Breast epithelium (tissue), 4 donors: ENCODE measurements at regions not wholly inside any gene's neighbourhood (a gene's known extent, or its start where the extent isn't known, plus 50 kb on each side); places are given as distances from the start of the nearest gene placed in this dataset.

ENCODE experiments used
- DNase-seq, 2 donors: peaks; one replicate each; pipeline ENCODE4 v3.0.0-alpha.2; 2019; ENCODE audit warnings: low spot score in 2 of 2
- H3K27ac ChIP-seq, 2 donors: fragments of 200-600 bp; sonication (generic) in 1 of 2; one replicate each; pipeline ENCODE4 v1.5.1; 2016 to 2019; ENCODE audit warnings: mild to moderate bottlenecking in 1 of 2
- H3K27me3 ChIP-seq, 2 donors: fragments of 200-600 bp; sonication (generic) in 1 of 2; one replicate each; pipeline versions ENCODE4 v1.5.1 to v1.6.0; 2017 to 2019; ENCODE audit warnings: control low read depth in 1 of 2, mild to moderate bottlenecking in 1 of 2
- H3K36me3 ChIP-seq: fragments of 200-600 bp; one replicate; pipeline ENCODE4 v1.5.1; 2019
- H3K4me1 ChIP-seq, 2 donors: fragments of 200-600 bp; sonication (generic); one replicate each; pipeline ENCODE4 v1.5.1; 2016 to 2019; ENCODE audit warnings: control low read depth in 1 of 2
- H3K4me3 ChIP-seq, 3 donors: fragments of 200-600 bp; sonication (generic); 1 replicate in 2 of 3; 2 replicates in 1 of 3; pipeline ENCODE4 v1.5.1; 2016 to 2019; ENCODE audit warnings: mild to moderate bottlenecking in 3 of 3, moderate library complexity in 2 of 3
- H3K9me3 ChIP-seq, 2 donors: fragments of 200-600 bp; sonication (generic) in 1 of 2; one replicate each; pipeline ENCODE4 v1.5.1; 2016 to 2019; ENCODE audit warnings: control low read depth in 1 of 2
- POLR2A ChIP-seq: fragments of 450-650 bp; IDR thresholded peaks from one replicate; pipeline ENCODE4 v1.6.1; 2016; ENCODE audit warnings: antibody characterized with exemption, mild to moderate bottlenecking, moderate library complexity
- POLR2AphosphoS5 ChIP-seq, 3 donors: sonication (generic); formaldehyde crosslinking; IDR thresholded peaks; one replicate each; pipeline ENCODE4 v1.6.1; 2017; ENCODE audit warnings: antibody characterized with exemption in 3 of 3
- intact Hi-C: fragments of 100-400 bp; cut with DNase I; formaldehyde crosslinking; loops from one replicate; pipeline ENCODE4 v1.15.1; 2023; ENCODE audit warnings: low total_unique reads
- TF ChIP-seq, protein P1 (sequence below), 3 donors: fragments of 450-650 bp; IDR thresholded peaks; one replicate each; pipeline ENCODE4 v1.5.1; 2016 to 2017; ENCODE audit warnings: antibody characterized with exemption in 3 of 3, mild to moderate bottlenecking in 3 of 3, moderate library complexity in 3 of 3

DNA sequence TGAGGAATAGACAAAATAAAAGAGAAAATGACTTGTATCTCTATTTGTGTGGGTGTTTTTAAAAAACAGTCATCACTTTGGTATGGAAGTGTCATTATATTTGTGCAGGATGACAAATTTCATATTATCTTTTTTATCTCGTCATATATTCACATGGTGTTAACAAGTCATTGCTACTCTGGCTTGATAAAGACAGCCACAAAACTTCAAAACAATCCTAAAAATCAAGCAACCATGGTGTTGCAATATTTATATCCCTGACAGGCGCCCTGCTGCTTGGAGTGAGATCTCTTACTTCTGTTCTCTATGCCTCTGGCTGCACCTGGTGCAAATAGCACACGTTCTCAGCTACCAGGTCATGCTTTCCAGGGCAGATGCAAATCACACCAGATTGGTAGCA, 278.0 kb upstream of the EPHA4 start:
- H3K9me3 ChIP-seq, result no peaks in the 10 kb centered on the region
- DNase-seq, result no peak
- H3K4me1 ChIP-seq, result no peaks in the 10 kb centered on the region
- H3K36me3 ChIP-seq, result no peaks in the 10 kb centered on the region
- intact Hi-C loops, result no loop called here
- TF ChIP-seq, protein P1, sequence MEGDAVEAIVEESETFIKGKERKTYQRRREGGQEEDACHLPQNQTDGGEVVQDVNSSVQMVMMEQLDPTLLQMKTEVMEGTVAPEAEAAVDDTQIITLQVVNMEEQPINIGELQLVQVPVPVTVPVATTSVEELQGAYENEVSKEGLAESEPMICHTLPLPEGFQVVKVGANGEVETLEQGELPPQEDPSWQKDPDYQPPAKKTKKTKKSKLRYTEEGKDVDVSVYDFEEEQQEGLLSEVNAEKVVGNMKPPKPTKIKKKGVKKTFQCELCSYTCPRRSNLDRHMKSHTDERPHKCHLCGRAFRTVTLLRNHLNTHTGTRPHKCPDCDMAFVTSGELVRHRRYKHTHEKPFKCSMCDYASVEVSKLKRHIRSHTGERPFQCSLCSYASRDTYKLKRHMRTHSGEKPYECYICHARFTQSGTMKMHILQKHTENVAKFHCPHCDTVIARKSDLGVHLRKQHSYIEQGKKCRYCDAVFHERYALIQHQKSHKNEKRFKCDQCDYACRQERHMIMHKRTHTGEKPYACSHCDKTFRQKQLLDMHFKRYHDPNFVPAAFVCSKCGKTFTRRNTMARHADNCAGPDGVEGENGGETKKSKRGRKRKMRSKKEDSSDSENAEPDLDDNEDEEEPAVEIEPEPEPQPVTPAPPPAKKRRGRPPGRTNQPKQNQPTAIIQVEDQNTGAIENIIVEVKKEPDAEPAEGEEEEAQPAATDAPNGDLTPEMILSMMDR (IDR thresholded peaks at IDR 0.05), result no peak
- no peak for TF ChIP-seq POLR2A
- TF ChIP-seq POLR2AphosphoS5 (IDR thresholded peaks at IDR 0.05), result no peak
- H3K27me3 ChIP-seq, result no peaks in the 10 kb centered on the region
- no peak overlapping the region for H3K27ac ChIP-seq
- no peak overlapping the region for H3K4me3 ChIP-seq

DNA sequence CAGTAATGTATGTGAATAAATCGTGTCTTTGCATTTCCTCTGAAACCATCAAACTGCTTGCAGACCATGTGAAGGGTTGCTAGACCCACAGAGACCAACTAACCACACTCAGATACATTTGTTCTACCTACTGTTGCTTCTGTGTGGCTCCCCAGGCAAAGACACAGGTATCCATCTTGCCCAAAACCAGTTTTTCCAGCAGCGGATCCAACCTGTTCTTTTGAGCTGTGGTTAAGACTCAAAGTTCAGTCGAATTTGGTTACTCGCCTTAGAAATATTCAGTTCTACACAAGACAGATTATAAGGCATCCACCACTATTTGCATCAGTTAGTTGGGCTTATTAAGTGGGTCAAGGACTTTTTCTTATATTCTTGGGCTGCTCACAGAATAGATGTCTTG, 276.2 kb upstream of the EPHA4 start:
- Histone ChIP-seq H3K4me3 (no peak overlapping the region), H3K27me3 (no peaks in the 10 kb centered on the region), H3K4me1 (no peaks in the 10 kb centered on the region), H3K9me3 (no peaks in the 10 kb centered on the region), H3K36me3 (no peaks in the 10 kb centered on the region), H3K27ac (no peak overlapping the region)
- TF ChIP-seq, protein P1 (IDR thresholded peaks at IDR 0.05), result no peak
- TF ChIP-seq POLR2AphosphoS5 (IDR thresholded peaks at IDR 0.05) (no peak), POLR2A (no peak)
- no peak for DNase-seq
- intact Hi-C loops, result no loop called here

GRCh38 chr2:221845021-221845365, 272.9 kb upstream of the EPHA4 start:
- H3K27me3 ChIP-seq, result no peaks in the 10 kb centered on the region
- H3K4me3 ChIP-seq, result no peak overlapping the region
- no peaks in the 10 kb centered on the region for H3K4me1 ChIP-seq
- intact Hi-C loops, result no loop called here
- H3K9me3 ChIP-seq, result no peaks in the 10 kb centered on the region
- no peak for TF ChIP-seq POLR2AphosphoS5 (IDR thresholded peaks at IDR 0.05)
- no peak for TF ChIP-seq POLR2A
- TF ChIP-seq, protein P1 (IDR thresholded peaks at IDR 0.05), result no peak
- no peaks in the 10 kb centered on the region for H3K36me3 ChIP-seq
- H3K27ac ChIP-seq, result no peak overlapping the region
- no peak for DNase-seq

DNA sequence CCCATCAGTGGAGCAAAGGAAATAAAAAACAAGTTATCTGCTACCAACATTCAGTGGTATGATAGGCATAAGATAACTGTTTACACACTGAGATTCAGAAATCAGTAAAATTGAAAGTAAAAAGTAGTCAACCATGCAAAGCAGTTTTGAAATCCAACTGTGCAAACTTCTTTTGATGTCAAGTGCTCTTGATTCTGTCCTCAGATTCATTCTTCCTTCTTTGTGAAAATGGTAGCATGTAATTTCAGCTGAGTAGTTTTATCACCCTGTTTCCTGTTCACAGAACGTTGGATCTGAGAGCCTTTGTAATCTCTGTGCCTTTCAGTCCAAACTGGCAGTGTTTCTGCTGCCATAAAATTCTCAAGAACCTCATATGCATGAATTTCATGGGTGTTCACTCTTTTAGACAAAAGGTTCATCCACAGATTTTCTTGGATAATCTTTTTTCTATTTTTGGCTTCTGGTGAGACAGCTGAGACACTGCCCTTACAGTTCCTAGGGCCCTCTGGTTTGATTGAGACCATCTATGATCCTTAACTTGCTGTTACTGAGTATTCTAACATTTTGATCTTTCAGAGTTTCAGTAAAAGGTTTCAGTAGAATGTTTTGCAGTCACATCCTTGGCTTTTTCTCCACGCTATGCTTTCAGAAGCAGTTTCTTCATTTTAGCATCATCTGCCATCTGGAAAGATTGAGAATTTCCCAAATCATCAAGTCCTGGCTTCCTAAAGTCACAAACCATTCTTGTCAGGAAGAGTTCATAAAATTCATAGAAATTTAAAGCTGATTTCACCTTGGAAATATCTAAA, 272.3 kb upstream of the EPHA4 start:
- no peak overlapping the region for H3K4me3 ChIP-seq
- DNase-seq, result no peak

DNA sequence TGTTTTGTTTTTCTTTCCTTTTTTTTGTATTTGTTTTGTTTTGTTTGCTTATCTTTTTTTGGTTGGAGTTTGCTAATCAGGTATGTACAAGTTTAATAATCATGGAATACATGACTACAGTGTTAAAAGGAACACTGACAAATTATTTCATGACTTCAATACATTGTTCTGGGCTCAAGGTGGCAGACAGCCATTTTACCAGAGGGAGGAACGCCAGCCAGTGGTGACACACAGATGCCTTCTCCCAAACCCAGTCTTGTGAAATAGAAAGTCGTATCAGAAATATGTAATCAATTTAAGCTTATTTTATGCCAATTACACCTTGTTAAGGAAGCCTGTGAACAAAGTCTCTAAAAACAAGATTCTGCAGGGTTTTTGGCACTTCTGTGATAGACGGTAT, 264.0 kb upstream of the EPHA4 start:
- Histone ChIP-seq H3K36me3 (no peaks in the 10 kb centered on the region), H3K27me3 (no peaks in the 10 kb centered on the region), H3K4me1 (no peaks in the 10 kb centered on the region), H3K27ac (no peak overlapping the region), H3K9me3 (no peaks in the 10 kb centered on the region), H3K4me3 (no peak overlapping the region)
- DNase-seq, result no peak
- TF ChIP-seq POLR2A, result no peak
- TF ChIP-seq, protein P1 (IDR thresholded peaks at IDR 0.05), result no peak
- TF ChIP-seq POLR2AphosphoS5 (IDR thresholded peaks at IDR 0.05), result no peak
- intact Hi-C loops, result no loop called here

More for the DNA sequence above, 272.3 kb upstream of the EPHA4 start:
- H3K4me1 ChIP-seq, result no peaks in the 10 kb centered on the region
- intact Hi-C loops, result no loop called here
- TF ChIP-seq, protein P1 (IDR thresholded peaks at IDR 0.05), result no peak
- no peak for TF ChIP-seq POLR2A
- TF ChIP-seq POLR2AphosphoS5 (IDR thresholded peaks at IDR 0.05), result no peak
- no peaks in the 10 kb centered on the region for H3K9me3 ChIP-seq
- no peaks in the 10 kb centered on the region for H3K36me3 ChIP-seq
- H3K27ac ChIP-seq, result no peak overlapping the region
- no peaks in the 10 kb centered on the region for H3K27me3 ChIP-seq
